CD4-positive, alpha-beta T cell (primary cell): ENCODE measurements at regions not wholly inside any gene's neighbourhood (a gene's known extent, or its start where the extent isn't known, plus 50 kb on each side); places are given as distances from the start of the nearest gene placed in this dataset.

ENCODE experiments used
- ATAC-seq: fragments of 200-7000 bp; cut with Tn5 transposase; one replicate; pipeline ENCODE4 v1.10.0; 2022; ENCODE audit warnings: mild to moderate bottlenecking; ENCODE audit not compliant: poor library complexity
- CTCF ChIA-PET: fragments of 350-600 bp; sonication (Branson Sonifier 250); formaldehyde crosslinking; loops from one replicate; lab custom pipeline; 2021; ENCODE audit warnings: antibody characterized with exemption, inconsistent platforms; lab: Charles Lee
- POLR2A ChIA-PET: fragments of 350-600 bp; sonication (Branson Sonifier 250); formaldehyde crosslinking; loops from one replicate; lab custom pipeline; 2021; ENCODE audit warnings: antibody characterized with exemption, inconsistent platforms; lab: Charles Lee
- DNase-seq, 14 experiments: peaks; one replicate each; pipeline ENCODE4 v3.0.0-alpha.2; 2013 to 2020; ENCODE audit warnings: mixed read lengths in 2 of 14
- H3K27ac ChIP-seq, 2 donors: one replicate each; pipeline versions ENCODE4 v1.5.1 to v1.7.0; 2013; ENCODE audit warnings: low read length in 2 of 2, low read depth in 1 of 2, mild to moderate bottlenecking in 1 of 2
- H3K27me3 ChIP-seq, 2 experiments: 1 replicate in 1 of 2; 2 replicates in 1 of 2; pipeline versions ENCODE4 v1.6.1 to v1.7.0; 2013; ENCODE audit warnings: low read length in 2 of 2, control low read depth in 1 of 2, mild to moderate bottlenecking in 1 of 2, moderate library complexity in 1 of 2; ENCODE audit not compliant: insufficient read depth in 2 of 2, control insufficient read depth in 1 of 2
- H3K36me3 ChIP-seq: one replicate; pipeline ENCODE4 v1.6.1; 2013; ENCODE audit warnings: low read length, control low read depth; ENCODE audit not compliant: insufficient read depth
- H3K4me1 ChIP-seq: one replicate; pipeline ENCODE4 v1.6.1; 2013; ENCODE audit warnings: low read length, control low read depth; ENCODE audit not compliant: insufficient read depth
- H3K4me3 ChIP-seq: one replicate; pipeline ENCODE4 v1.5.1; 2013; ENCODE audit warnings: mild to moderate bottlenecking, low read length, moderate library complexity
- H3K9me3 ChIP-seq, 2 experiments: 1 replicate in 1 of 2; 2 replicates in 1 of 2; pipeline versions ENCODE4 v1.6.1 to v1.7.0; 2013; ENCODE audit warnings: low read length in 2 of 2, mild to moderate bottlenecking in 2 of 2, control low read depth in 1 of 2, moderate library complexity in 1 of 2; ENCODE audit not compliant: control insufficient read depth in 1 of 2, insufficient read depth in 1 of 2
- H3K27ac Mint-ChIP-seq: one replicate; pipeline ENCODE4 v1.8.0; 2020; ENCODE audit warnings: mixed read lengths
- H3K27me3 Mint-ChIP-seq: one replicate; pipeline ENCODE4 v1.8.0; 2021; ENCODE audit warnings: mixed read lengths
- H3K36me3 Mint-ChIP-seq: one replicate; pipeline ENCODE4 v1.8.0; 2021; ENCODE audit warnings: low read depth, mixed read lengths
- H3K4me1 Mint-ChIP-seq: one replicate; pipeline ENCODE4 v1.8.0; 2021; ENCODE audit warnings: low read depth, mixed read lengths
- H3K4me3 Mint-ChIP-seq: one replicate; pipeline ENCODE4 v1.8.0; 2020; ENCODE audit warnings: mild to moderate bottlenecking, mixed read lengths
- H3K9me3 Mint-ChIP-seq: one replicate; pipeline ENCODE4 v1.8.0; 2020; ENCODE audit warnings: mixed read lengths
- intact Hi-C, 2 experiments: fragments of 100-400 bp; cut with DNase I in 1 of 2; cut with micrococcal nuclease in 1 of 2; formaldehyde crosslinking; loops; one replicate each; pipeline versions ENCODE4 v1.15.1 to v1.9.0; 2023 to 2025; cut with DNase I, micrococcal nuclease
- TF ChIP-seq, protein P1 (sequence below): fragments of 200-600 bp; IDR thresholded peaks from one replicate; pipeline ENCODE4 v1.8.0; 2022; ENCODE audit warnings: antibody characterized with exemption, mild to moderate bottlenecking

GRCh38 chr11:106161775-106162634 lies 84.5 kb downstream of the AASDHPPT start:
- H3K27me3 ChIP-seq, result no peaks in the 10 kb centered on the region
- Mint-ChIP-seq H3K27me3 (no peaks in the 10 kb centered on the region), H3K9me3 (peaks cover 3% of the 10 kb centered on the region), H3K27ac (no peak overlapping the region), H3K4me3 (no peak overlapping the region), H3K36me3 (no peaks in the 10 kb centered on the region), H3K4me1 (no peaks in the 10 kb centered on the region)
- intact Hi-C loops, result no loop called here
- no peak overlapping the region for H3K27ac ChIP-seq
- no peak for ATAC-seq
- H3K9me3 ChIP-seq, result peaks cover 0 to 7% of the 10 kb centered on the region in 2 experiments
- no peaks in the 10 kb centered on the region for H3K4me1 ChIP-seq
- no peak for DNase-seq
- CTCF ChIA-PET, result no interaction called here
- no peak overlapping the region for H3K4me3 ChIP-seq
- TF ChIP-seq, protein P1, sequence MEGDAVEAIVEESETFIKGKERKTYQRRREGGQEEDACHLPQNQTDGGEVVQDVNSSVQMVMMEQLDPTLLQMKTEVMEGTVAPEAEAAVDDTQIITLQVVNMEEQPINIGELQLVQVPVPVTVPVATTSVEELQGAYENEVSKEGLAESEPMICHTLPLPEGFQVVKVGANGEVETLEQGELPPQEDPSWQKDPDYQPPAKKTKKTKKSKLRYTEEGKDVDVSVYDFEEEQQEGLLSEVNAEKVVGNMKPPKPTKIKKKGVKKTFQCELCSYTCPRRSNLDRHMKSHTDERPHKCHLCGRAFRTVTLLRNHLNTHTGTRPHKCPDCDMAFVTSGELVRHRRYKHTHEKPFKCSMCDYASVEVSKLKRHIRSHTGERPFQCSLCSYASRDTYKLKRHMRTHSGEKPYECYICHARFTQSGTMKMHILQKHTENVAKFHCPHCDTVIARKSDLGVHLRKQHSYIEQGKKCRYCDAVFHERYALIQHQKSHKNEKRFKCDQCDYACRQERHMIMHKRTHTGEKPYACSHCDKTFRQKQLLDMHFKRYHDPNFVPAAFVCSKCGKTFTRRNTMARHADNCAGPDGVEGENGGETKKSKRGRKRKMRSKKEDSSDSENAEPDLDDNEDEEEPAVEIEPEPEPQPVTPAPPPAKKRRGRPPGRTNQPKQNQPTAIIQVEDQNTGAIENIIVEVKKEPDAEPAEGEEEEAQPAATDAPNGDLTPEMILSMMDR, result no peak
- POLR2A ChIA-PET, result no interaction called here
- H3K36me3 ChIP-seq, result no peaks in the 10 kb centered on the region

DNA sequence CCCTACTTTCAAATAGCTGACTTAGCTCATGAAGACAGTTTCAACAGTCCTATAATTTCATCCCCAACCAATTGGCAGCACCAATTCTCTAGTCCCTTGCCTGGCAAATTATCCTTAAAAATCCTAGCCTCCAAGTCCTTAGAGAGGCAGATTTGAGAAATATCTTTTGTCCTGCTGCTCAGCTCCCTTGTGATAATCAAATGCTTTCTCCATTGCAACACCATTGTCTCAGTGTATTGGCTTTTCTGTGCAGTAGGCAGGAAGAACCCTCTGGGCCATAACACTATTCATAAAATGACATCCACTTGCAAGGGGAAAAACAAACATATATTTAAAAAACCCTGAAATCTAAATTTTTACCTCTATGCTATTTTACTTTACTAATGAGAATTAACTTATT lies 89.6 kb downstream of the AASDHPPT start:
- Histone ChIP-seq H3K27ac (no peak overlapping the region), H3K4me3 (no peak overlapping the region), H3K4me1 (no peaks in the 10 kb centered on the region), H3K9me3 (peaks cover 5 to 12% of the 10 kb centered on the region in 2 experiments), H3K27me3 (no peaks in the 10 kb centered on the region), H3K36me3 (no peaks in the 10 kb centered on the region)
- ChIA-PET CTCF (no interaction called here), POLR2A (interaction anchor here (0.7 kb wide), 1 partner anchor 9 kb away, joined by 4 read pairs; no protein-coding TSS in a partner anchor)
- peaks cover 14% of the 10 kb centered on the region for H3K9me3 Mint-ChIP-seq
- intact Hi-C loops, result no loop called here
- ATAC-seq (no peak), DNase-seq (no peak)
- H3K4me3 Mint-ChIP-seq, result no peak overlapping the region
- H3K27me3 Mint-ChIP-seq, result no peaks in the 10 kb centered on the region
- H3K27ac Mint-ChIP-seq, result no peak overlapping the region
- H3K4me1 Mint-ChIP-seq, result no peaks in the 10 kb centered on the region
- no peaks in the 10 kb centered on the region for H3K36me3 Mint-ChIP-seq
- TF ChIP-seq, protein P1, result no peak

DNA sequence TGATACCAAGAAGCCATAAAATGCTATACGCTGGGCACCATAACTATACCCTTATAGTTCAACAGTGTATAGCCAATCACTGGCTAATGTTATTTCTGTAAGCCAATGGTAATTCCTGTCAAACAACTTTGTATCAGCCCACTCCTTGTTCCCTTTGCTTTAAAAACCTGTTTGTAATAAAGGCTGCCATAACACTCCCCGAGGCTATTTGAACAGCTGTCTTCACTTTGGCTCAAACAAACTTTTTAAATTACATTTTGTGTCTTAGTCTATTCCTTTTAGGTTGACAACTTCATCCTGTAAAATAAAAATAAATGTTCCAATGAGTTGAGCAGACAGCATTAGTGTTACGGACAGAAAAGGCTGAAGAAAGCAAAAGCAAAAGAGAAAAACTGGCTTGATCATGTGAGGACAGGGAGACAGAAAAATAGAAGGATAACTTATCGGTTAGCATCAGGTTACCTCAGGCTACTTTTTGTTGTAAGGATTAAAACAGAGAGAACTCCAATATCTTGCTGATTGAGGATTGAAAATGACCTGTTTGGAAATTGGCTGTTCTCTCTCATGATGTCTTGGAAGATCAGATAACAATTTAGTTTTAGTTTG lies 95.0 kb downstream of the AASDHPPT start:
- H3K27ac Mint-ChIP-seq, result no peak overlapping the region
- H3K4me1 Mint-ChIP-seq, result no peaks in the 10 kb centered on the region
- POLR2A ChIA-PET, result no interaction called here
- Histone ChIP-seq H3K9me3 (peaks cover 3 to 8% of the 10 kb centered on the region in 2 experiments), H3K27ac (no peak overlapping the region), H3K4me3 (no peak overlapping the region), H3K36me3 (no peaks in the 10 kb centered on the region), H3K4me1 (no peaks in the 10 kb centered on the region), H3K27me3 (no peaks in the 10 kb centered on the region)
- ATAC-seq (no peak), DNase-seq (no peak)
- no peaks in the 10 kb centered on the region for H3K36me3 Mint-ChIP-seq
- H3K27me3 Mint-ChIP-seq, result peaks cover 5% of the 10 kb centered on the region
- H3K9me3 Mint-ChIP-seq, result peaks cover 8% of the 10 kb centered on the region
- no peak overlapping the region for H3K4me3 Mint-ChIP-seq
- TF ChIP-seq, protein P1, result no peak
- intact Hi-C loops, result no loop called here
- CTCF ChIA-PET, result no interaction called here
